ENCODE measurements at regions not wholly inside any gene's neighbourhood (a gene's known extent, or its start where the extent isn't known, plus 50 kb on each side); places are given as distances from the start of the nearest gene placed in this dataset.

DNA sequence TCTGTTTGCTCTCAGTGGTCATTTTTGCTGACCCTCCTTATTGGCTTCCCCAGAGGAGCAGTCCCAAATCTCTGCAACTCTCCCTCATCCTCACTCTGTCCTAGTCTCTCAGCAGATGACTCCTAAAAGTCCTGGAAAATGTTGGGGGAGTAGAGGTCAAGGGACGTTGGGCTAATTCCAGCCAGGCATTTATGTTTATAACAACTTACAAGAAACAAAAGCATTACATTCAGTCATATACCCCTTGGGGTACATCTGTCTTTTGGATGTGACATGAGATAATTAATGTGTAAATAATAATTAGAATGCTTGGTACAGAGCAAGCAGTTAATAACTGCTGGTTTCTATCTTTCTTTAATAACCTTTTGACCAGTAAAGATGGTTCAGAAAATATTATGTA, 176.2 kb downstream of the YTHDC2 start:
- no CpG with 5 or more reads among the region's 1 CpG for WGBS (ENCODE audit: extremely low coverage, insufficient read length, low lambda C conversion rate)
- no peaks in the 10 kb centered on the region for H3K9me3 Mint-ChIP-seq

More for the DNA sequence above, 176.2 kb downstream of the YTHDC2 start:
- H4K8ac ChIP-seq (replicated peaks; ENCODE audit: insufficient read length, low read depth, low read length) = no peak overlapping the region
- Mint-ChIP-seq H3K4me1 (peaks cover 27 to 30% of the 10 kb centered on the region in 2 experiments), H3K27me3 (ENCODE audit: low read depth) (peaks cover 3% of the 10 kb centered on the region; the same call in 1 of the 2 replicates), H3K4me3 (no peak overlapping the region), H3K36me3 (ENCODE audit: insufficient read depth in 1 of 3, low read depth in 3 of 3) (no peaks in the 10 kb centered on the region), H3K27ac (no peak overlapping the region)
- H3K79me1 ChIP-seq (ENCODE audit: insufficient read depth, low read depth, low read length, poor library complexity, severe bottlenecking) = no peaks in the 10 kb centered on the region
- H3K79me2 ChIP-seq (ENCODE audit: insufficient read depth, low read length) = no peaks in the 10 kb centered on the region
- H3T11ph ChIP-seq (ENCODE audit: low read length) = no peak overlapping the region
- H3K9me3 ChIP-seq (ENCODE audit: control insufficient read depth, low read depth, low read length) = no peaks in the 10 kb centered on the region
- peaks cover 5% of the 10 kb centered on the region for H3K23me2 ChIP-seq (ENCODE audit: insufficient read length, low read depth, low read length, poor library complexity, severe bottlenecking)
- H2BK15ac ChIP-seq (ENCODE audit: low read depth, low read length) = no peak overlapping the region
- no peak overlapping the region for H3K56ac ChIP-seq (ENCODE audit: insufficient read length, low read depth, low read length)
- TF ChIP-seq CTCF (conservative IDR thresholded peaks at IDR 0.05) = no peak
- H2AFZ ChIP-seq (ENCODE audit: low read length) = no peak overlapping the region
- H2BK20ac ChIP-seq (ENCODE audit: low read depth, low read length, poor library complexity, severe bottlenecking) = no peak overlapping the region
- H3K27me3 ChIP-seq (ENCODE audit: insufficient read depth, low read length) = no peaks in the 10 kb centered on the region
- no peak overlapping the region for H2AK5ac ChIP-seq (ENCODE audit: insufficient read length, low read length)
- H2BK120ac ChIP-seq (ENCODE audit: low read depth, low read length, poor library complexity, severe bottlenecking) = no peak overlapping the region
- no peak overlapping the region for H3K4ac ChIP-seq (ENCODE audit: low read depth, low read length)
- DNase-seq = no peak
- H3K4me2 ChIP-seq (ENCODE audit: insufficient read depth, insufficient read length, low read length) = no peak overlapping the region
- H3K14ac ChIP-seq (ENCODE audit: insufficient read depth, low read length) = no peak overlapping the region
- H3K23ac ChIP-seq (ENCODE audit: insufficient read length, low read depth, low read length) = no peak overlapping the region
- no peak overlapping the region for H3K27ac ChIP-seq (ENCODE audit: insufficient read length, low read depth, low read length)
- H3K9ac ChIP-seq (ENCODE audit: extremely low read depth, insufficient read length, low read length) = no peak overlapping the region
- no peak overlapping the region for H4K91ac ChIP-seq (ENCODE audit: insufficient read length, low read depth, low read length)
- no peaks in the 10 kb centered on the region for H4K20me1 ChIP-seq (ENCODE audit: control insufficient read depth, insufficient read depth, insufficient read length)
- no peak overlapping the region for H4K5ac ChIP-seq (ENCODE audit: insufficient read length, low read depth, low read length)
- H2BK12ac ChIP-seq (ENCODE audit: insufficient read length, low read depth, low read length) = no peak overlapping the region
- H2BK5ac ChIP-seq (ENCODE audit: insufficient read length, low read length) = no peak overlapping the region
- H3K4me1 ChIP-seq (ENCODE audit: insufficient read depth, low read length) = peaks cover 5% of the 10 kb centered on the region; the same call in 1 of the 2 replicates
- no peak overlapping the region for H3K18ac ChIP-seq (ENCODE audit: insufficient read length, low read depth, low read length)
